Activated naive CD4-positive, alpha-beta T cell treated with anti-CD3 and anti-CD28 coated beads for 36 hours (primary cell): ENCODE measurements at regions not wholly inside any gene's neighbourhood (a gene's known extent, or its start where the extent isn't known, plus 50 kb on each side); places are given as distances from the start of the nearest gene placed in this dataset.
A peak's percentile ranks its signal among the peaks of the same experiment; 100 is the strongest.
"Not testable (repeated sequence)": the region's sequence is repeated elsewhere in the genome, so short reads cannot be mapped to it uniquely, and the experiment has no call there.

ENCODE experiments used
- CTCF ChIA-PET: fragments of 350-600 bp; sonication (Branson Sonifier 250); formaldehyde crosslinking; loops from one replicate; lab custom pipeline; 2021; ENCODE audit warnings: antibody characterized with exemption; lab: Charles Lee
- DNase-seq: peaks from one replicate; pipeline ENCODE4 v3.0.0-alpha.2; 2020
- H3K27ac Mint-ChIP-seq: one replicate; pipeline ENCODE4 v1.8.0; 2021; ENCODE audit warnings: mild to moderate bottlenecking, mixed read lengths
- H3K27me3 Mint-ChIP-seq: one replicate; pipeline ENCODE4 v1.8.0; 2021; ENCODE audit warnings: low read depth, mixed read lengths
- H3K36me3 Mint-ChIP-seq: one replicate; pipeline ENCODE4 v1.8.0; 2021; ENCODE audit warnings: low read depth, mixed read lengths
- H3K4me1 Mint-ChIP-seq: one replicate; pipeline ENCODE4 v1.8.0; 2021; ENCODE audit warnings: low read depth, mixed read lengths
- H3K4me3 Mint-ChIP-seq: one replicate; pipeline ENCODE4 v1.8.0; 2021; ENCODE audit warnings: mild to moderate bottlenecking, moderate library complexity, mixed read lengths
- H3K9me3 Mint-ChIP-seq: one replicate; pipeline ENCODE4 v1.8.0; 2021; ENCODE audit warnings: mixed read lengths
- intact Hi-C: fragments of 100-400 bp; cut with micrococcal nuclease; formaldehyde crosslinking; loops from one replicate; pipeline ENCODE4 v1.15.1; 2023

- Mint-ChIP-seq H3K27me3 (peaks cover 8% of the 10 kb centered on the region), H3K9me3 (peaks cover 19% of the 10 kb centered on the region), H3K36me3 (peaks cover 3% of the 10 kb centered on the region), H3K4me1 (peaks cover 24% of the 10 kb centered on the region), H3K27ac (peak overlapping the region; percentile 6), H3K4me3 (no peak overlapping the region)
- DNase-seq = no peak
- intact Hi-C loops = loop anchor here (5.0 kb wide), 1 partner anchor 591 kb away; the partner anchor contains the start of gene VCAN
- CTCF ChIA-PET = no interaction called here
Observed at GRCh38 chr5:82881571-82882174, 195.5 kb downstream of the TMEM167A start.

GRCh38 chr5:82879089-82879488 lies 198.1 kb downstream of the TMEM167A start:
- peaks cover 19% of the 10 kb centered on the region for H3K9me3 Mint-ChIP-seq
- no peak for DNase-seq
- peaks cover 3% of the 10 kb centered on the region for H3K36me3 Mint-ChIP-seq
- CTCF ChIA-PET = no interaction called here
- no peak overlapping the region for H3K27ac Mint-ChIP-seq
- intact Hi-C loops = no loop called here
- H3K27me3 Mint-ChIP-seq = no peaks in the 10 kb centered on the region
- peaks cover 14% of the 10 kb centered on the region for H3K4me1 Mint-ChIP-seq
- H3K4me3 Mint-ChIP-seq = no peak overlapping the region

- no peaks in the 10 kb centered on the region for H3K4me1 Mint-ChIP-seq
- H3K36me3 Mint-ChIP-seq = no peaks in the 10 kb centered on the region
- intact Hi-C loops = no loop called here
- peaks cover 2% of the 10 kb centered on the region for H3K27me3 Mint-ChIP-seq
- H3K27ac Mint-ChIP-seq = no peak overlapping the region
- CTCF ChIA-PET = interaction anchor here (0.7 kb wide), 1 partner anchor 12 kb away, joined by 3 read pairs; no protein-coding TSS in a partner anchor
- H3K9me3 Mint-ChIP-seq = peaks cover 4% of the 10 kb centered on the region
- H3K4me3 Mint-ChIP-seq = no peak overlapping the region
- no peak for DNase-seq
Observed at GRCh38 chr5:82873452-82873851, 203.7 kb downstream of the TMEM167A start.

- CTCF ChIA-PET, H3K36me3 Mint-ChIP-seq, H3K4me3 Mint-ChIP-seq, H3K4me1 Mint-ChIP-seq, intact Hi-C loops, H3K27ac Mint-ChIP-seq, H3K9me3 Mint-ChIP-seq, DNase-seq, H3K27me3 Mint-ChIP-seq: not testable (repeated sequence)
Observed at GRCh38 chr5:82872321-82873288, 204.6 kb downstream of the TMEM167A start.

- DNase-seq = no peak
- intact Hi-C loops = no loop called here
- Mint-ChIP-seq H3K4me3 (no peak overlapping the region), H3K27me3 (no peaks in the 10 kb centered on the region), H3K4me1 (no peaks in the 10 kb centered on the region), H3K9me3 (no peaks in the 10 kb centered on the region), H3K27ac (no peak overlapping the region), H3K36me3 (no peaks in the 10 kb centered on the region)
- CTCF ChIA-PET = no interaction called here
Observed at GRCh38 chr5:82865625-82866024, 211.6 kb downstream of the TMEM167A start.

GRCh38 chr5:82863266-82863665 lies 213.9 kb downstream of the TMEM167A start:
- Mint-ChIP-seq H3K27ac (no peak overlapping the region), H3K4me1 (no peaks in the 10 kb centered on the region), H3K36me3 (no peaks in the 10 kb centered on the region), H3K9me3 (no peaks in the 10 kb centered on the region), H3K4me3 (no peak overlapping the region), H3K27me3 (no peaks in the 10 kb centered on the region)
- CTCF ChIA-PET = no interaction called here
- intact Hi-C loops = no loop called here
- no peak for DNase-seq

- no peaks in the 10 kb centered on the region for H3K9me3 Mint-ChIP-seq
- no peak overlapping the region for H3K4me3 Mint-ChIP-seq
- intact Hi-C loops = no loop called here
- no peaks in the 10 kb centered on the region for H3K4me1 Mint-ChIP-seq
- no peaks in the 10 kb centered on the region for H3K36me3 Mint-ChIP-seq
- no peak for DNase-seq
- CTCF ChIA-PET = no interaction called here
- H3K27ac Mint-ChIP-seq = no peak overlapping the region
- no peaks in the 10 kb centered on the region for H3K27me3 Mint-ChIP-seq
Observed at GRCh38 chr5:82862711-82863110, 214.5 kb downstream of the TMEM167A start.

- no peaks in the 10 kb centered on the region for H3K4me1 Mint-ChIP-seq
- DNase-seq = no peak
- no peaks in the 10 kb centered on the region for H3K27me3 Mint-ChIP-seq
- H3K27ac Mint-ChIP-seq = no peak overlapping the region
- intact Hi-C loops = no loop called here
- no peaks in the 10 kb centered on the region for H3K36me3 Mint-ChIP-seq
- CTCF ChIA-PET = interaction anchor here (0.9 kb wide), 1 partner anchor 12 kb away, joined by 3 read pairs; no protein-coding TSS in a partner anchor
- H3K9me3 Mint-ChIP-seq = no peaks in the 10 kb centered on the region
- H3K4me3 Mint-ChIP-seq = no peak overlapping the region
Observed at GRCh38 chr5:82862261-82862660, 214.9 kb downstream of the TMEM167A start.

GRCh38 chr5:82861701-82862100 lies 215.5 kb downstream of the TMEM167A start:
- Mint-ChIP-seq H3K4me1 (no peaks in the 10 kb centered on the region), H3K4me3 (no peak overlapping the region), H3K27me3 (no peaks in the 10 kb centered on the region), H3K36me3 (no peaks in the 10 kb centered on the region), H3K27ac (no peak overlapping the region), H3K9me3 (no peaks in the 10 kb centered on the region)
- no peak for DNase-seq
- intact Hi-C loops = no loop called here
- CTCF ChIA-PET = interaction anchor here (0.9 kb wide), 1 partner anchor 12 kb away, joined by 3 read pairs; no protein-coding TSS in a partner anchor

GRCh38 chr5:82859451-82860140 lies 217.6 kb downstream of the TMEM167A start:
- CTCF ChIA-PET = no interaction called here
- no peak overlapping the region for H3K4me3 Mint-ChIP-seq
- no peaks in the 10 kb centered on the region for H3K36me3 Mint-ChIP-seq
- no peak for DNase-seq
- H3K27ac Mint-ChIP-seq = no peak overlapping the region
- no peaks in the 10 kb centered on the region for H3K4me1 Mint-ChIP-seq
- no peaks in the 10 kb centered on the region for H3K9me3 Mint-ChIP-seq
- H3K27me3 Mint-ChIP-seq = no peaks in the 10 kb centered on the region
- intact Hi-C loops = no loop called here

GRCh38 chr5:82858151-82859025 lies 218.8 kb downstream of the TMEM167A start:
- Mint-ChIP-seq H3K9me3 (no peaks in the 10 kb centered on the region), H3K36me3 (no peaks in the 10 kb centered on the region), H3K27me3 (peaks cover under 1% of the 10 kb centered on the region), H3K4me3 (no peak overlapping the region), H3K4me1 (no peaks in the 10 kb centered on the region), H3K27ac (no peak overlapping the region)
- CTCF ChIA-PET = no interaction called here
- no peak for DNase-seq
- intact Hi-C loops = no loop called here
